ENCODE measurements at regions not wholly inside any gene's neighbourhood (a gene's known extent, or its start where the extent isn't known, plus 50 kb on each side); places are given as distances from the start of the nearest gene placed in this dataset.
A peak's percentile ranks its signal among the peaks of the same experiment; 100 is the strongest.

DNA sequence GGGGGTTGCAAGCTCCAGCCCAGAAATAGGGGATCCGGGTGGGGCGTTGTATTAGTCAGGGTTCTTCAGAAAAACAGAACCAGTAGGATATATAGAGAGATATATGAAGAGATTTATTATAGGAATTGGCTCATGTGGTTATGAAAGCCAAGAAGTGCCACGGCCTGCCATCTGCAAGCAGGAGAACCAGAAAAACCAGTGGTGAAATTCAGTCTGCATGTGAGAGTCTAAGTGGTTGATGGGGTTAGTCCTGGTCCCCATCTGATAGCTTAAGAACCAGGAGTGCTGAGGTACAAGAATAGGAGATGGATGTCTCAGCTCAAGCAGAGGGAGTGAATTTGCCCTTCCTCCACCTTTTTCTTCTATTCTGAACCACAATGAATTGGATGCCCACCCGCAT lies 123.4 kb upstream of the APC start:
- intact Hi-C loops (cut with DNase I): no loop called here
- no peaks in the 10 kb centered on the region for H3K4me1 ChIP-seq
- no peak overlapping the region for H3K4me3 ChIP-seq
- DNase-seq (no peak), ATAC-seq (peak; percentile 39)
- H3K27me3 ChIP-seq: no peaks in the 10 kb centered on the region
- H3K36me3 ChIP-seq: no peaks in the 10 kb centered on the region
- no peak overlapping the region for H3K27ac ChIP-seq
- TF ChIP-seq, protein P1, sequence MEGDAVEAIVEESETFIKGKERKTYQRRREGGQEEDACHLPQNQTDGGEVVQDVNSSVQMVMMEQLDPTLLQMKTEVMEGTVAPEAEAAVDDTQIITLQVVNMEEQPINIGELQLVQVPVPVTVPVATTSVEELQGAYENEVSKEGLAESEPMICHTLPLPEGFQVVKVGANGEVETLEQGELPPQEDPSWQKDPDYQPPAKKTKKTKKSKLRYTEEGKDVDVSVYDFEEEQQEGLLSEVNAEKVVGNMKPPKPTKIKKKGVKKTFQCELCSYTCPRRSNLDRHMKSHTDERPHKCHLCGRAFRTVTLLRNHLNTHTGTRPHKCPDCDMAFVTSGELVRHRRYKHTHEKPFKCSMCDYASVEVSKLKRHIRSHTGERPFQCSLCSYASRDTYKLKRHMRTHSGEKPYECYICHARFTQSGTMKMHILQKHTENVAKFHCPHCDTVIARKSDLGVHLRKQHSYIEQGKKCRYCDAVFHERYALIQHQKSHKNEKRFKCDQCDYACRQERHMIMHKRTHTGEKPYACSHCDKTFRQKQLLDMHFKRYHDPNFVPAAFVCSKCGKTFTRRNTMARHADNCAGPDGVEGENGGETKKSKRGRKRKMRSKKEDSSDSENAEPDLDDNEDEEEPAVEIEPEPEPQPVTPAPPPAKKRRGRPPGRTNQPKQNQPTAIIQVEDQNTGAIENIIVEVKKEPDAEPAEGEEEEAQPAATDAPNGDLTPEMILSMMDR (IDR thresholded peaks at IDR 0.05): no peak
- H3K9me3 ChIP-seq: no peaks in the 10 kb centered on the region

DNA sequence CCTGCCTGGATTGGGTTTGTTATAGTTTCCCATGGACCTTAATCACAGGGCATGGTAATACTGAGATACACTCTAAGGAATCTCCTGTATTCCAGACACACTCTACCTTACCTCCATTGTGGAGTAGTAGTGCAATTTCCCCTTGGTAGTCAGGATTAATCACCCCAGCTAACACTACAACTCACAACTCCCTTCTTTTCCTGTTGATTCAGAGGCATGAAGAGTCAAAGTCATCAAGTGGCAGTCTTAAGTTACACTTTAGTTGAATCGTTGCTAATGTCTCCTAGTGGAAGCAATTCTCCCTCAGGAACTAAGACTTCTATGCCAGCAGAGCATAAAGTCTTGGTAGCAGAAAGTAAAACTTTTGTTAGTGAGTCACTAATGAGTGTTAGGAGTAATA lies 122.7 kb upstream of the APC start:
- DNase-seq: no peak
- intact Hi-C loops (cut with DNase I): no loop called here
- Histone ChIP-seq H3K27me3 (no peaks in the 10 kb centered on the region), H3K36me3 (no peaks in the 10 kb centered on the region), H3K9me3 (no peaks in the 10 kb centered on the region), H3K27ac (no peak overlapping the region), H3K4me1 (no peaks in the 10 kb centered on the region), H3K4me3 (no peak overlapping the region)
- TF ChIP-seq, protein P1 (IDR thresholded peaks at IDR 0.05): no peak
- peak; percentile 42 for ATAC-seq

- H3K9me3 ChIP-seq: no peaks in the 10 kb centered on the region
- no peaks in the 10 kb centered on the region for H3K36me3 ChIP-seq
- TF ChIP-seq, protein P1 (IDR thresholded peaks at IDR 0.05): no peak
- intact Hi-C loops (cut with DNase I): no loop called here
- ATAC-seq (no peak), DNase-seq (no peak)
- H3K27me3 ChIP-seq: peaks cover 0 to under 1% of the 10 kb centered on the region in 2 donors
- no peaks in the 10 kb centered on the region for H3K4me1 ChIP-seq
- no peak overlapping the region for H3K4me3 ChIP-seq
- no peak overlapping the region for H3K27ac ChIP-seq
Measured at GRCh38 chr5:112616812-112617547, 120.7 kb upstream of the APC start.

- ATAC-seq (no peak), DNase-seq (no peak)
- Histone ChIP-seq H3K4me3 (no peak overlapping the region), H3K36me3 (no peaks in the 10 kb centered on the region), H3K27ac (no peak overlapping the region), H3K4me1 (no peaks in the 10 kb centered on the region), H3K27me3 (peaks cover 0 to 4% of the 10 kb centered on the region in 2 donors), H3K9me3 (no peaks in the 10 kb centered on the region)
- TF ChIP-seq, protein P1 (IDR thresholded peaks at IDR 0.05): no peak
- intact Hi-C loops (cut with DNase I): no loop called here
Measured at GRCh38 chr5:112625246-112625645, 112.4 kb upstream of the APC start.

GRCh38 chr5:112625689-112626438 lies 111.8 kb upstream of the APC start:
- TF ChIP-seq, protein P1 (IDR thresholded peaks at IDR 0.05): no peak
- no peak for DNase-seq
- no peaks in the 10 kb centered on the region for H3K9me3 ChIP-seq
- H3K27me3 ChIP-seq: peaks cover 0 to 4% of the 10 kb centered on the region in 2 donors
- no peak overlapping the region for H3K4me3 ChIP-seq
- intact Hi-C loops (cut with DNase I): no loop called here
- H3K27ac ChIP-seq: no peak overlapping the region
- H3K36me3 ChIP-seq: no peaks in the 10 kb centered on the region
- H3K4me1 ChIP-seq: no peaks in the 10 kb centered on the region
- ATAC-seq: no peak

All from left lung (tissue), 4 donors.